ENCODE measurements at regions not wholly inside any gene's neighbourhood (a gene's known extent, or its start where the extent isn't known, plus 50 kb on each side); places are given as distances from the start of the nearest gene placed in this dataset.

GRCh38 chr7:42740408-42740807 lies 171.5 kb downstream of the C7orf25 start:
- no peak for TF ChIP-seq CTCF (IDR thresholded peaks at IDR 0.05; ENCODE audit: poor library complexity, severe bottlenecking)
- no peak for TF ChIP-seq EZH2 (IDR thresholded peaks at IDR 0.05; ENCODE audit: borderline replicate concordance, insufficient read depth, low read length, poor library complexity, severe bottlenecking)
- TF ChIP-seq, protein P1, sequence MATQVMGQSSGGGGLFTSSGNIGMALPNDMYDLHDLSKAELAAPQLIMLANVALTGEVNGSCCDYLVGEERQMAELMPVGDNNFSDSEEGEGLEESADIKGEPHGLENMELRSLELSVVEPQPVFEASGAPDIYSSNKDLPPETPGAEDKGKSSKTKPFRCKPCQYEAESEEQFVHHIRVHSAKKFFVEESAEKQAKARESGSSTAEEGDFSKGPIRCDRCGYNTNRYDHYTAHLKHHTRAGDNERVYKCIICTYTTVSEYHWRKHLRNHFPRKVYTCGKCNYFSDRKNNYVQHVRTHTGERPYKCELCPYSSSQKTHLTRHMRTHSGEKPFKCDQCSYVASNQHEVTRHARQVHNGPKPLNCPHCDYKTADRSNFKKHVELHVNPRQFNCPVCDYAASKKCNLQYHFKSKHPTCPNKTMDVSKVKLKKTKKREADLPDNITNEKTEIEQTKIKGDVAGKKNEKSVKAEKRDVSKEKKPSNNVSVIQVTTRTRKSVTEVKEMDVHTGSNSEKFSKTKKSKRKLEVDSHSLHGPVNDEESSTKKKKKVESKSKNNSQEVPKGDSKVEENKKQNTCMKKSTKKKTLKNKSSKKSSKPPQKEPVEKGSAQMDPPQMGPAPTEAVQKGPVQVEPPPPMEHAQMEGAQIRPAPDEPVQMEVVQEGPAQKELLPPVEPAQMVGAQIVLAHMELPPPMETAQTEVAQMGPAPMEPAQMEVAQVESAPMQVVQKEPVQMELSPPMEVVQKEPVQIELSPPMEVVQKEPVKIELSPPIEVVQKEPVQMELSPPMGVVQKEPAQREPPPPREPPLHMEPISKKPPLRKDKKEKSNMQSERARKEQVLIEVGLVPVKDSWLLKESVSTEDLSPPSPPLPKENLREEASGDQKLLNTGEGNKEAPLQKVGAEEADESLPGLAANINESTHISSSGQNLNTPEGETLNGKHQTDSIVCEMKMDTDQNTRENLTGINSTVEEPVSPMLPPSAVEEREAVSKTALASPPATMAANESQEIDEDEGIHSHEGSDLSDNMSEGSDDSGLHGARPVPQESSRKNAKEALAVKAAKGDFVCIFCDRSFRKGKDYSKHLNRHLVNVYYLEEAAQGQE (IDR thresholded peaks at IDR 0.05; ENCODE audit: borderline replicate concordance), result no peak
- TF ChIP-seq TAF1 (IDR thresholded peaks at IDR 0.05; ENCODE audit: low read depth), result no peak
- TF ChIP-seq RAD21 (conservative IDR thresholded peaks at IDR 0.05), result no peak

Measured in neural cell (in vitro differentiated cells).